ENCODE measurements at regions not wholly inside any gene's neighbourhood (a gene's known extent, or its start where the extent isn't known, plus 50 kb on each side); places are given as distances from the start of the nearest gene placed in this dataset.

DNA sequence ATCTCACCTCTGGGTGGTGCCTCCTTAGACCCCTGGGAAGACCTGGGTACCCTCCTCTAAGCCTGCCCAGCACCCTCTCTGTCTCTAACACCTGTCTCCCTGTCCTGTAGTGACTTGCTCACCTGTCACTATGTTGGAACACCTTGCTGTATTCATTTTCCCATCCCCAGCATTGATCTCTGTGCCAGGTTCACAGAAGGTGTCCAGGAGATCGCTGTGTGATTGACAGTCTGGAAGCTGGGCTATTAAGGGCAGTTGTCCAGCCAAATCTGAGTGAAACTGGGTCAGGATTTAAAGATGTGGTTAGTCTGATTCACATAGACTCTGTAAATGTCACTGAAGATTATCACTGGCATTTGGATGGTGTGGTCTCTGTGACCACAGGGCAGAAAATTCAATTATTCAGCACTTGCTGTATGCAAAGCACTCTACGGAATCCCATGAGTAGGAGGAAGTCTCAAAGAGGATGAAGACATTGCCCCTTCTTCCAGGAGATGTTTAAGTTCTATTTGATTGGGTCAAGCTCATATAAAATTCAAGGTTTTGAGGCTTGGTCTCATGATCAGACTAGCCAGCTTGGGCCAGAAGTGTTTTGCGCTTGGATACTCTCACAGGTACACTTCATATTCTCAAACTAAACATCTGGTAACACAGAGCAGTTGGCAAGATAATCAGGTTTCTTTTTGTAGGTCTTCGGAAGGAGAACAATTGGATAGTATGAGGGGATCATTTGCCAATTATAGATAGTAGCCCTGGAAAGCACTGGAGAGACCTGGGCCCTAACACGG lies 57.8 kb upstream of the TAGAP start:
- TF ChIP-seq, protein P1, sequence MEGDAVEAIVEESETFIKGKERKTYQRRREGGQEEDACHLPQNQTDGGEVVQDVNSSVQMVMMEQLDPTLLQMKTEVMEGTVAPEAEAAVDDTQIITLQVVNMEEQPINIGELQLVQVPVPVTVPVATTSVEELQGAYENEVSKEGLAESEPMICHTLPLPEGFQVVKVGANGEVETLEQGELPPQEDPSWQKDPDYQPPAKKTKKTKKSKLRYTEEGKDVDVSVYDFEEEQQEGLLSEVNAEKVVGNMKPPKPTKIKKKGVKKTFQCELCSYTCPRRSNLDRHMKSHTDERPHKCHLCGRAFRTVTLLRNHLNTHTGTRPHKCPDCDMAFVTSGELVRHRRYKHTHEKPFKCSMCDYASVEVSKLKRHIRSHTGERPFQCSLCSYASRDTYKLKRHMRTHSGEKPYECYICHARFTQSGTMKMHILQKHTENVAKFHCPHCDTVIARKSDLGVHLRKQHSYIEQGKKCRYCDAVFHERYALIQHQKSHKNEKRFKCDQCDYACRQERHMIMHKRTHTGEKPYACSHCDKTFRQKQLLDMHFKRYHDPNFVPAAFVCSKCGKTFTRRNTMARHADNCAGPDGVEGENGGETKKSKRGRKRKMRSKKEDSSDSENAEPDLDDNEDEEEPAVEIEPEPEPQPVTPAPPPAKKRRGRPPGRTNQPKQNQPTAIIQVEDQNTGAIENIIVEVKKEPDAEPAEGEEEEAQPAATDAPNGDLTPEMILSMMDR (conservative IDR thresholded peaks at IDR 0.05; ENCODE audit: low read length), result no peak
- no peak for TF ChIP-seq EZH2phosphoT487 (IDR thresholded peaks at IDR 0.05; ENCODE audit: borderline replicate concordance, low read depth, low read length)
